ENCODE measurements at regions not wholly inside any gene's neighbourhood (a gene's known extent, or its start where the extent isn't known, plus 50 kb on each side); places are given as distances from the start of the nearest gene placed in this dataset.
"Not testable (repeated sequence)": the region's sequence is repeated elsewhere in the genome, so short reads cannot be mapped to it uniquely, and the experiment has no call there.

DNA sequence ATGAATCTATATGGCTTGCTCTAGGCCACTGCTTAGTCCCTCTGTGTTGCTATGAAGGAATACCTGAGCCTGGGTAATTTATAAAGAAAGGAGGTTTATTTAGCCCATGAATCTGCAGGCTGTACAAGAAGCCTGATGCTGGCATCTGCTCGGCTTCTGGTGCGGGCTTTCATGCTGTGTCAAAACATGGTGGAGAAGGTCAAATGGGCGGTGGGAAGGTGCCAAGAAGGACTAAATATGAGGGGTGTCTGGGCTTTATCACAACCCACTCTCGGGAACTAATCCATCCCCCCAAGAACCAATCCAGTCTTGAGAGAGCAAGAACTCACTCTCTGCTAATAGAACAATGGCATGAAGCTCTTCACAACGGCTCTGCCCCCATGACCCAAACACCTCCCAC is 481.6 kb downstream of the EIPR1 start:
- Histone ChIP-seq H3K9me2 (0 out of 2 replicates have a peak, but pooled peaks cover 2% of the 10 kb centered on the region), H3K27me3 (ENCODE audit: insufficient read depth) (no peaks in the 10 kb centered on the region), H4K20me1 (ENCODE audit: insufficient read depth) (no peaks in the 10 kb centered on the region), H3K79me2 (ENCODE audit: insufficient read depth) (no peaks in the 10 kb centered on the region), H3K4me1 (ENCODE audit: control insufficient read depth in 1 of 2, insufficient read depth in 2 of 2, low read depth in 1 of 2, low read length in 1 of 2) (peaks cover 0 to 18% of the 10 kb centered on the region in 2 experiments; a peak in 2 of 4 replicates), H3K4me2 (no peak overlapping the region), H3F3A (replicated peaks; ENCODE audit: insufficient read depth) (no peaks in the 10 kb centered on the region), H3K27ac (ENCODE audit: low read depth in 2 of 2, low read length in 1 of 2) (no peak overlapping the region), H3K9me3 (no peaks in the 10 kb centered on the region; the same call in 1 of the 2 replicates), H3K4me3 (ENCODE audit: low read depth in 2 of 2, low read length in 1 of 2) (no peak overlapping the region), H3K36me3 (replicated peaks in 1 of 2; ENCODE audit: control insufficient read depth in 1 of 2, insufficient read depth in 2 of 2, low read length in 1 of 2) (no peaks in the 10 kb centered on the region), H3K9ac (no peak overlapping the region), H2AFZ (ENCODE audit: low read depth) (no peak overlapping the region)
- TF ChIP-seq SIN3A (IDR thresholded peaks at IDR 0.05; ENCODE audit: borderline replicate concordance, low read depth, low read length), result no peak
- TF ChIP-seq, protein P1, sequence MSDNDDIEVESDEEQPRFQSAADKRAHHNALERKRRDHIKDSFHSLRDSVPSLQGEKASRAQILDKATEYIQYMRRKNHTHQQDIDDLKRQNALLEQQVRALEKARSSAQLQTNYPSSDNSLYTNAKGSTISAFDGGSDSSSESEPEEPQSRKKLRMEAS (IDR thresholded peaks at IDR 0.05; ENCODE audit: low read depth), result no peak
- no peak for TF ChIP-seq RXRA (IDR thresholded peaks at IDR 0.05; ENCODE audit: borderline replicate concordance, low read depth)
- no peak for TF ChIP-seq ELF1 (IDR thresholded peaks at IDR 0.05)
- TF ChIP-seq GABPA (IDR thresholded peaks at IDR 0.05; ENCODE audit: low read depth), result no peak
- TF ChIP-seq, protein P2, sequence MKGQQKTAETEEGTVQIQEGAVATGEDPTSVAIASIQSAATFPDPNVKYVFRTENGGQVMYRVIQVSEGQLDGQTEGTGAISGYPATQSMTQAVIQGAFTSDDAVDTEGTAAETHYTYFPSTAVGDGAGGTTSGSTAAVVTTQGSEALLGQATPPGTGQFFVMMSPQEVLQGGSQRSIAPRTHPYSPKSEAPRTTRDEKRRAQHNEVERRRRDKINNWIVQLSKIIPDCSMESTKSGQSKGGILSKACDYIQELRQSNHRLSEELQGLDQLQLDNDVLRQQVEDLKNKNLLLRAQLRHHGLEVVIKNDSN (IDR thresholded peaks at IDR 0.05; ENCODE audit: borderline replicate concordance, low read depth), result no peak
- TF ChIP-seq, protein P3, sequence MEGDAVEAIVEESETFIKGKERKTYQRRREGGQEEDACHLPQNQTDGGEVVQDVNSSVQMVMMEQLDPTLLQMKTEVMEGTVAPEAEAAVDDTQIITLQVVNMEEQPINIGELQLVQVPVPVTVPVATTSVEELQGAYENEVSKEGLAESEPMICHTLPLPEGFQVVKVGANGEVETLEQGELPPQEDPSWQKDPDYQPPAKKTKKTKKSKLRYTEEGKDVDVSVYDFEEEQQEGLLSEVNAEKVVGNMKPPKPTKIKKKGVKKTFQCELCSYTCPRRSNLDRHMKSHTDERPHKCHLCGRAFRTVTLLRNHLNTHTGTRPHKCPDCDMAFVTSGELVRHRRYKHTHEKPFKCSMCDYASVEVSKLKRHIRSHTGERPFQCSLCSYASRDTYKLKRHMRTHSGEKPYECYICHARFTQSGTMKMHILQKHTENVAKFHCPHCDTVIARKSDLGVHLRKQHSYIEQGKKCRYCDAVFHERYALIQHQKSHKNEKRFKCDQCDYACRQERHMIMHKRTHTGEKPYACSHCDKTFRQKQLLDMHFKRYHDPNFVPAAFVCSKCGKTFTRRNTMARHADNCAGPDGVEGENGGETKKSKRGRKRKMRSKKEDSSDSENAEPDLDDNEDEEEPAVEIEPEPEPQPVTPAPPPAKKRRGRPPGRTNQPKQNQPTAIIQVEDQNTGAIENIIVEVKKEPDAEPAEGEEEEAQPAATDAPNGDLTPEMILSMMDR (IDR thresholded peaks at IDR 0.05), result no peak
- no peak for TF ChIP-seq RCOR1 (IDR thresholded peaks at IDR 0.05; ENCODE audit: low read length)
- no peak for TF ChIP-seq RAD21 (IDR thresholded peaks at IDR 0.05; ENCODE audit: low read length)
- TF ChIP-seq, protein P4, sequence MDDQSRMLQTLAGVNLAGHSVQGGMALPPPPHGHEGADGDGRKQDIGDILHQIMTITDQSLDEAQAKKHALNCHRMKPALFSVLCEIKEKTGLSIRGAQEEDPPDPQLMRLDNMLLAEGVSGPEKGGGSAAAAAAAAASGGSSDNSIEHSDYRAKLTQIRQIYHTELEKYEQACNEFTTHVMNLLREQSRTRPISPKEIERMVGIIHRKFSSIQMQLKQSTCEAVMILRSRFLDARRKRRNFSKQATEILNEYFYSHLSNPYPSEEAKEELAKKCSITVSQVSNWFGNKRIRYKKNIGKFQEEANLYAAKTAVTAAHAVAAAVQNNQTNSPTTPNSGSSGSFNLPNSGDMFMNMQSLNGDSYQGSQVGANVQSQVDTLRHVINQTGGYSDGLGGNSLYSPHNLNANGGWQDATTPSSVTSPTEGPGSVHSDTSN (IDR thresholded peaks at IDR 0.05), result no peak
- TF ChIP-seq CHD2 (IDR thresholded peaks at IDR 0.05; ENCODE audit: low read length, partially characterized antibody), result no peak
- TF ChIP-seq NRF1 (IDR thresholded peaks at IDR 0.05; ENCODE audit: low read depth, low read length), result no peak
- TF ChIP-seq NFIC (IDR thresholded peaks at IDR 0.05; ENCODE audit: borderline replicate concordance), result no peak
- no peak for TF ChIP-seq TAF1 (IDR thresholded peaks at IDR 0.05; ENCODE audit: borderline replicate concordance, low read depth, low read length)
- no peak for TF ChIP-seq TCF12 (IDR thresholded peaks at IDR 0.05)
- TF ChIP-seq, protein P5, sequence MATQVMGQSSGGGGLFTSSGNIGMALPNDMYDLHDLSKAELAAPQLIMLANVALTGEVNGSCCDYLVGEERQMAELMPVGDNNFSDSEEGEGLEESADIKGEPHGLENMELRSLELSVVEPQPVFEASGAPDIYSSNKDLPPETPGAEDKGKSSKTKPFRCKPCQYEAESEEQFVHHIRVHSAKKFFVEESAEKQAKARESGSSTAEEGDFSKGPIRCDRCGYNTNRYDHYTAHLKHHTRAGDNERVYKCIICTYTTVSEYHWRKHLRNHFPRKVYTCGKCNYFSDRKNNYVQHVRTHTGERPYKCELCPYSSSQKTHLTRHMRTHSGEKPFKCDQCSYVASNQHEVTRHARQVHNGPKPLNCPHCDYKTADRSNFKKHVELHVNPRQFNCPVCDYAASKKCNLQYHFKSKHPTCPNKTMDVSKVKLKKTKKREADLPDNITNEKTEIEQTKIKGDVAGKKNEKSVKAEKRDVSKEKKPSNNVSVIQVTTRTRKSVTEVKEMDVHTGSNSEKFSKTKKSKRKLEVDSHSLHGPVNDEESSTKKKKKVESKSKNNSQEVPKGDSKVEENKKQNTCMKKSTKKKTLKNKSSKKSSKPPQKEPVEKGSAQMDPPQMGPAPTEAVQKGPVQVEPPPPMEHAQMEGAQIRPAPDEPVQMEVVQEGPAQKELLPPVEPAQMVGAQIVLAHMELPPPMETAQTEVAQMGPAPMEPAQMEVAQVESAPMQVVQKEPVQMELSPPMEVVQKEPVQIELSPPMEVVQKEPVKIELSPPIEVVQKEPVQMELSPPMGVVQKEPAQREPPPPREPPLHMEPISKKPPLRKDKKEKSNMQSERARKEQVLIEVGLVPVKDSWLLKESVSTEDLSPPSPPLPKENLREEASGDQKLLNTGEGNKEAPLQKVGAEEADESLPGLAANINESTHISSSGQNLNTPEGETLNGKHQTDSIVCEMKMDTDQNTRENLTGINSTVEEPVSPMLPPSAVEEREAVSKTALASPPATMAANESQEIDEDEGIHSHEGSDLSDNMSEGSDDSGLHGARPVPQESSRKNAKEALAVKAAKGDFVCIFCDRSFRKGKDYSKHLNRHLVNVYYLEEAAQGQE (IDR thresholded peaks at IDR 0.05; ENCODE audit: low read depth, low read length), result no peak
- CTCF ChIA-PET, result interaction anchor here (1.0 to 1.1 kb wide), 2 partner anchors 11 to 42 kb away, joined by 3 to 4 read pairs; no protein-coding TSS in a partner anchor
- WGBS (ENCODE audit: low lambda C conversion rate), result 33% methylated on average over 5 of the region's 5 CpGs
- DNase-seq, result no peak
- POLR2A ChIA-PET, result no interaction called here

DNA sequence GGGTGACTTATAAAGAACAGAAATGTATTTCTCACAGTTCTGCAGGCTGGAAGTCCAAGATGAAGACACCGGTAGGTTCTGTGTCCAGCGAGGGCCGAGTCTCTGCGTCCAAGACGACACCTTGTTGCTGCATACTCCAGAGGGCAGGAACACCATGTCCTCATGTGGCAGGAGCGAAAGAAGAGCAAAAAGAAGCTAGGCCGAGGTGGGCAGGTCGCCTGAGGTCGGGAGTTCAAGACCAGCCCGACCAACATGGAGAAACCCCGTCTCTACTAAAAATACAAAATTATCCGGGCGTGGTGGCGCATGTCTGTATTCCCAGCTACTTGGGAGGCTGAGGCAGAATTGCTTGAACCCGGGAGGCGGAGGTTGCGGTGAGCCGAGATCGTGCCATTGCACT is 483.6 kb downstream of the EIPR1 start:
- H3K4me1 ChIP-seq (ENCODE audit: control insufficient read depth in 1 of 2, insufficient read depth in 2 of 2, low read depth in 1 of 2, low read length in 1 of 2), result peaks cover 0 to 16% of the 10 kb centered on the region in 2 experiments; a peak in 1 of 4 replicates
- H3K27ac ChIP-seq (ENCODE audit: low read depth in 2 of 2, low read length in 1 of 2); DNase-seq; H3K9ac ChIP-seq; H3K27me3 ChIP-seq (ENCODE audit: insufficient read depth); H3F3A ChIP-seq (replicated peaks; ENCODE audit: insufficient read depth); H3K4me3 ChIP-seq (ENCODE audit: low read depth in 2 of 2, low read length in 1 of 2); H2AFZ ChIP-seq (ENCODE audit: low read depth); H3K36me3 ChIP-seq (replicated peaks in 1 of 2; ENCODE audit: control insufficient read depth in 1 of 2, insufficient read depth in 2 of 2, low read length in 1 of 2); H3K9me2 ChIP-seq; H3K79me2 ChIP-seq (ENCODE audit: insufficient read depth); H3K4me2 ChIP-seq; POLR2A ChIA-PET; H3K9me3 ChIP-seq; H4K20me1 ChIP-seq (ENCODE audit: insufficient read depth): not testable (repeated sequence)
- WGBS (ENCODE audit: low lambda C conversion rate), result 55% methylated on average over 19 of the region's 19 CpGs
- CTCF ChIA-PET, result interaction anchor here (0.8 to 1.1 kb wide), 2 partner anchors 14 to 15 kb away, joined by 3 read pairs; no protein-coding TSS in a partner anchor
